KBM-7 (cell line): ENCODE measurements at regions not wholly inside any gene's neighbourhood (a gene's known extent, or its start where the extent isn't known, plus 50 kb on each side); places are given as distances from the start of the nearest gene placed in this dataset.
"Not testable (repeated sequence)": the region's sequence is repeated elsewhere in the genome, so short reads cannot be mapped to it uniquely, and the experiment has no call there.

ENCODE experiments used
- DNase-seq: peaks from one replicate; pipeline ENCODE4 v3.0.0-alpha.2; 2015
- in situ Hi-C: fragments of 300-500 bp; cut with MboI; formaldehyde crosslinking; loops from 2 replicates; pipeline ENCODE4 v1.14.3; 2020; ENCODE audit warnings: low sequenced_read_pairs, low pct_unique_long_range_greater_than_20kb, mixed read lengths

DNA sequence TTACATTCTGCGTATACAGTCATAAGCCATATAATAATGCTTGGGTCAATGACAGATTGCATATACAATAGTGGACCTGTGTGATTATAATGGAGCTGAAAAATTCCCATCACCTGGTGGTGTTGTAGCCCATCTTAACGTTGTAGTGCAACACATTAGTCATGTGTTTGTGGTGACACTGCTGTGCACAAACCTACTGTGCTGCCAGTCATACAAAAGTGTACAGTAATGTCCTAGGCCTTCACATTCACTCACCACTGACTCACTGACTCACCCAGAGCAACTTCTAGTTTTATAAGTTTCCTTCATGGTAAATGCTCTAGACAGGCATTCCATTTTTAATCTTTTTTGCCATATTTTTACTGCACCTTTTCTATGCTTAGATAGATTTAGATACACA is 194.8 kb upstream of the SEL1L start:
- no peak for DNase-seq
- in situ Hi-C loops: no loop called here

GRCh38 chr14:81729622-81730021 is 196.0 kb upstream of the SEL1L start:
- in situ Hi-C loops: no loop called here

DNA sequence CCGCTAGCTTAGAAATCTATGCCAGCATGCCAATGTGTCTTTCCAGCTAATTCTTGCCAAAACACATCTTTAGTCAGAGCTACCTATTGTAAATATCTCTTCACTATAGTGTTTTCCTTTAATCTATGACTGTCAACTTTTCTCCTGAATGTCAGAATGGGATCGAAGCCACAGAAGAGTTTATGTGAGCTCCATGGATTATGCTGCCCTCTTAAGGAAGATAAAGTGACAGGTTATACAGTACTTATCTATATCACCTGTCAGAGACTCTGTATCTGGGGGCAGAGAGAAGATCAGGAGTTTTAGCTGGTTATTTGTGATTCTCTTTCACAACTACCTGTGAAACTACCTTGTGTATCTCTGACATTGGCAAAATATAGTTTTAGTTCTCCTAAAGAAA is 204.3 kb upstream of the SEL1L start:
- in situ Hi-C loops: no loop called here
- DNase-seq: no peak

More at GRCh38 chr14:81729622-81730021, 196.0 kb upstream of the SEL1L start:
- no peak for DNase-seq

DNA sequence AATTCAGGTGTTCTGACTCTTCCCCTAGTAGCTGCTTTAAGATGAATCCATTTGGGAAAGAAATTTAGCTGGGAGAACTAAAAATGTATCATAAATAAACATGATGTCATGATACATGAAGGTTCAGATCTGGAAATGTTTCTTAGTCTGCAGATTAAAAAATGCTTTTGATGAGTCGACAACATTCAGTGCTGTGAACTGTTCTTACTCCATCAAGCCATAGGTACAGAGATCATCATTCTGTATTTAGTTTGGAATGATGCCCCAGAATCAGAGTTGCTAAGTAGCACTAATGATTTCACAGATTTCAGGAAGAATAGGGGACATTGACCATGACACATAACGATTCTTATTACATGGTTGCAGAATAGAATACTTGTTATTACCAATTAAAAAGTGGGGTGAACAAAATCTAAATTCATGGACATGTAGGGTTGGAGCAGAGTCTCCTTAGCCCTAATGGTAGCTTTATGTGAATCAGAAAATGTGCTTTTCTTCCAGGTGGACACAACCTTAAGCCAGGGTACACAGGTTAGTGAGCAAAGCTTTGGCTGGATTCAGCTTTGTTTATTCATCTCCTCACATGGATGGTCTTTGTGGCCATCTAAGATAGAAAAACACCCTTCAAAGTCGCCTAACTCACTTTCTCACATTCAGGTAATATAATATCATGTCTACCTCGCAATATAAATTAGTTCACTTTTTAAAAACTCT is 205.4 kb upstream of the SEL1L start:
- in situ Hi-C loops: no loop called here
- DNase-seq: no peak

DNA sequence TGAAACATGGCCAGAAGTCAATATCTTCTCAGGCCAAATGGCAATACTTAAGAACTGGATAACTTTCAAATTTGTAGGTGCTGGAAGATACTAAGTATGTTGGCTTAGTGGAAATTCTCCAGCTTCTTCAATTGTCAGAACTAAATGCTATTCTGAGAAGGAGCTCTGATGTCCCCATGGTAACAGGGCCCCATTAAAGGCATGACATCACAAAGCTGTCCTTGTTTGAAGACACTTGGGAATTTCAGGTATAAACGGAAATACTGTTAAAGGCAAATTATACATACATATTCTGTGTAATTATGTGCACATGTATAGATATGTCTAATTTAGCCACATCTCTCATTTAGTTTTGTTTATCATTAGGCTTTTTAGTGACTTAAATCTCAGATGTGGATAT is 210.0 kb upstream of the SEL1L start:
- in situ Hi-C loops: no loop called here
- DNase-seq: no peak

GRCh38 chr14:81751198-81751597 is 217.5 kb upstream of the SEL1L start:
- in situ Hi-C loops: no loop called here
- DNase-seq: no peak

GRCh38 chr14:81759541-81759940 is 225.9 kb upstream of the SEL1L start:
- DNase-seq: no peak
- in situ Hi-C loops: no loop called here

GRCh38 chr14:81765651-81766275 is 232.1 kb upstream of the SEL1L start:
- no peak for DNase-seq
- in situ Hi-C loops: no loop called here

DNA sequence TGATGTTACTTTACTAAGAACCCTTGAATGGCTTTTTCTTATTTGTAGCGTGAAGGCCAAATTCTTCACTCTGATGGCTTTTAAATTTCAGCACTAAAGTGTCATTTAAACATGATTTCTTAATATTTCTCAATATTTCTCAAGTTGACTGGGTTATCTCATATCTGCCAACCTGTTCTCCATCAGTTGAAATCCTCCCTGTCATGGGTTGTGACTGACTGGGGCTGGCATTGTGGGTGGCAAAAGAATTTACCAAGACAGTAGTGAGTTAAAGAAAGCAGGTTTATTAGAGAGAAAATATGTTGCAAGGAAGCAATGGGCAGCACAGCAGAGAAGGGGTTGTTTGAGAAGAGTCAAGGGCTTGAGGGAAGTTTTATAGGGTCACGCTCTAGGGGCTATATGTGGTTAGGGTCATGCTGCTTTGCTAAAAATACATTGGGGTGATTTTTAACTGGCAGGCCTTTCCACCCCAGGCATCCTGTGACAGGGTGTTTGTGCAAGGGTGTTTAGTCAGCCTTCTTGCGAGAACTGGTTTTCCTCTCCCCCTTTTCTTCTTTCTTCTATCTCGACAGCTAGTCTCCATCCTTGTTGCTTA is 232.8 kb upstream of the SEL1L start:
- in situ Hi-C loops: no loop called here
- DNase-seq: no peak

DNA sequence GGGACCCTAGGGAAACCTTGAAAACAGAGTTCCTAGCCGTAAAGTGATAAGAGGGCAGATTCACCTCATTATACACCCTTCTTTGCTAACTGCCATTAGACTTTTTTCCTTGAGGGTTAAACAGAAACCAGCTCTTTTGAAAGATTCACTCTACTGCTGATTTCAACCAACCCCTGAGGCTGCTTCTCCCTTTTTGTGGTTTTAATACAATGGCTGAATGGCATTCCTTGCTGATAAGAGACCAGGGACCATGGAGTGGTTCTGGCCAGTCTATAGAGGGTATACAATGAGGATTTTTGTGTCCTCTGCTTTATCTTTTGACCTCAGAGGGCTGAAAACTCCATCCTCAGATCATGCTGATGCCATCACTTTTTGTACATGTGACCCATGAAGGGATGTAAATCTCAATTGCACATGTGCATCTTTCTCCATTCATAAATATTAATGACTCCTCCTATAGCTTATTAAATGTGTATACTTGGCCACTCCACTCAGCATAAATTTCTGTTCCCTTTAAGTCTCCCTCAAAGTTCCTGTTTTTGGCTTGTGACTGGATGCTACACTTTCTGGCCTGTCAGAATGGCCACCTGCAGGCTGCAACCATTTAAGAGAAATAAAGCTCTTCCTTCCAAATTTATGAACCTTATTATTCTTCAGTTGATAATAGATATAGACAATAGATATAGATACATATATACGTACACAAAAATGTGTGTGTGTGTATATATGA is 233.8 kb upstream of the SEL1L start:
- in situ Hi-C loops: no loop called here
- no peak for DNase-seq

GRCh38 chr14:81771651-81772275 is 238.1 kb upstream of the SEL1L start:
- DNase-seq: no peak
- in situ Hi-C loops: no loop called here

DNA sequence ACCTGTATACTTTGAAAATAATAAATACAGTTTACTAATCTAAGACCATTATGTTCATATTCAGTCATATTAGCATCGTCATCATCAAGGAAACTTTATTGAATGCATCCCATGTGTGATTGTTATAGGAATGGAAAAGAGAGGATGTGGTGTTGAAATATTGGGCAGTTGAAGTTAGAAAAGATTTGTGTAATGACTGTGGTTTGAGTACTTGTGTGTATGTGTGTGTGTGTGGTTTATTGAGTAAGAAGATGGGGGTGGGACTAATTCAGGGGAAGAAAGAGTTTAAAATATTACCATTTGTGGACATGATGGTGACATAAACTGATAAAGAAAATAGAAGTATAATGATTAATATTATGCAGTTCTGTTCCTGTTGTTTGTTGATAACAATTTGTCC is 238.7 kb upstream of the SEL1L start:
- in situ Hi-C loops: no loop called here
- DNase-seq: no peak

DNA sequence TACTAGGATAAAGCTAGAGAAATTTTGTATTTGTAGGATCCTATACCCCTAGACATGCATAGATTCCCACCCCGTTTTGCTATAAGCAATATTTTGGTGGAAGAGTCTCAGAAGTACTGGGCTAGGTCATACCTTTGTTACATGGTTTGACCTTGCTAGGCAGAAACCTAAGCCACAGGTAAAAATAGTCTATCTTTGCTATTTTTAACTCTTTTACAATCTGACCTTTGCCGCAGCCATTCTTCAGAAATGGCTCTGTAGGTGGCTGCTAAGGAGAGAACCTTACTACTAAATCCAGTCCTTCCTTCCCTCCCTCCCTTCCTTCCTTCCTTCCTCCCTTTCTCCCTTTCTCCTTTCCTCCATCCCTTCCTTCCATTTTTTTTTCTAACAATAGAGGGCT is 242.9 kb upstream of the SEL1L start:
- in situ Hi-C loops: no loop called here
- DNase-seq: no peak

DNA sequence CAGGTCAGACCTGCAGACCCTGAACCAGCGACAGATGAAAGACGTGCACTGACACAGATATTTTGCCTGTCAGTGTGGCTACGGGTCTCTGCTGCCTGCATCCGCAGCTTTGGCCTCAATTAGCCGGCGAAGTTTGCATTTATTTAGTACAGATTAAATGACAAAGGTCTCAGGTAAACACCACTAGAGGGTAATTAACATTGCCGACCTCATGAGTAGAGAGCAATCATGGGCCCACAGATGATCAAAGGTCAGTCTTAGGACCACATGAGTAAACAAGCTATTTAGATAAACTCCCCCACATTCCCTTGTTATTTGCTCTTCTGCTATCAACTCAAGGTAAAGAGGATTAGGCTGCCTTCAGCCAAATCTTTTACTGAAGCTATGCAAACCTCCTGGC is 248.1 kb upstream of the SEL1L start:
- in situ Hi-C loops, DNase-seq: not testable (repeated sequence)

- no peak for DNase-seq
- in situ Hi-C loops: no loop called here
These were observed 250.4 kb upstream of the SEL1L start for GRCh38 chr14:81784084-81784483.

DNA sequence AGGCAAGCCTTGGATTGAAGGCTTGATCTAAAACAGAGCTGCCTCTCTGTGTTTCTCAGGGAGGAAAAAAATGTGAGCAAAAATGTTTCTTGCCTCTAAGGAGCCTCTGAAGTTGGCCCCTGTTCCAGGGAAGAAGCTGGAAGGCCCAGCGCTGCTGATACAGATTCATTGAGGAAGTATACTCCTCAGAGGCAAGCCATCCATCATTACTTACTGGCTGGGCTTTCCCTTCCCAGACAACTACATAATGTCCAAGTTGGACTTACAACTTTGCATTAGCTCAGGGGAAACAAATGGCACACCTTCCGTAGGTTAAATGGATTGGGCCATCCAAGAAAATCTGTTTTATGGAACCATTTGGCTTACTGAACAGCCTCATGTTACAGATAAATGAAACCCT is 263.7 kb upstream of the SEL1L start:
- in situ Hi-C loops: no loop called here
- DNase-seq: no peak

DNA sequence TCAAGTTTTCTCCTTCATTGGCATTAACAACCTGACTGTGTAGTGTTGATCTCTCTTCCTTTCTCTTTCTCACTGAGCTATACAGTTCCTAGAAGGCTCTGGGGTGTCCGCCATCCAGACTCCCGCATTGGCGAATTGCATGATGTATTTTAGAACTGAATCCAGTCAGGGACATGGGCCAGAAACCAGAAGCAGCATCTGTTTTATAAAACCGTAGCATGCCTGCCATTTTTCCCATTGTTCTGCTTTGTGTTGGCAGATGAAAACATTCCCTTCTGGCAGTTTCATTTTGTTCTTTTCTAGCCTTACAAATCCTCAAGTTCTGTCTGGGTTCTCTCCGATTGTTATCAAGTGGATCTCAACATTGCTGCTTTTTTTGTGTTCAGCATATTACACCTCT is 268.3 kb upstream of the SEL1L start:
- in situ Hi-C loops: no loop called here
- no peak for DNase-seq

DNA sequence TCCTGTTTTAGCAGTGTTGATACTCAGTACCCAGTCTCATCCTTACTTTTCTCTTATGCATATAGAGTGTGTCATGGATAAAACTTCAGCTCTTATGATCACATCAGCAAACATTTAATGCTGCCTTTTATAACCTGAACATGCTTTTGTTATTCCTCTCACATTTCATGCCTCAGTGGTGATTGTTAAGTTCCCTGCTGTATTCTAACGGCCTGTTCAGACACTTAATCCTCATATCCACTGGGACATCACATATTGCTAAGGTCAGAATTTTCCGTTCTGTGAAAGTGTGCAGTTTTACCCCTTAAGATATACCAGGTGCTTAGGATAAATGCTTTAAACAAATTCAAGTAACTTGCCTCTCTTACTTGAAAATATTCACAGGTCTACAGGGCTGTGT is 268.7 kb upstream of the SEL1L start:
- no peak for DNase-seq
- in situ Hi-C loops: no loop called here

DNA sequence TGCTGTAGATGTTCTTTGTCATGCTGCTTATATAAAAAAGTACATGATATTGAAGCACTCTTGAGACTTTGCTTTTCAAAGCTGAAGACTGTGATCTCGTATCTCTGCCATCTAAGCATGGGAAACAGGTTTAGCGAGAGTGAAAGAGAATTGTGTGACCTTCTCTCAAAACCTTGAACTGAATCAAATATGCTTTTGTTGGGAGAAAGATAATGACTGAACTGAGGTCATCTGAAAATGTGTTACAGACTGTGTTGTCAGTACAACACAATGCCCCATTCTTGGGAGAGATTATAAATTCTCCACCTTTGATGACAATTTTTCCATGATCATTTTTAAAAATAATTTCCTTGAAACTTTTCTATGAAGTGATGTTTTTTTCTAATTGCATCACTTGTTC is 272.1 kb upstream of the SEL1L start:
- in situ Hi-C loops: no loop called here
- DNase-seq: no peak
